GM23248 (cell line): ENCODE measurements at regions not wholly inside any gene's neighbourhood (a gene's known extent, or its start where the extent isn't known, plus 50 kb on each side); places are given as distances from the start of the nearest gene placed in this dataset.

ENCODE experiments used
- DNase-seq: peaks from one replicate; pipeline ENCODE4 v3.0.0-alpha.2; 2015
- H2AFZ ChIP-seq: fragments of 200-600 bp; sonication (generic); 2 replicates; pipeline ENCODE4 v1.6.1; 2016; ENCODE audit warnings: antibody characterized with exemption
- H3F3A ChIP-seq: fragments of 200-600 bp; sonication (generic); 2 replicates; pipeline ENCODE4 v1.6.1; 2016; ENCODE audit warnings: mild to moderate bottlenecking, antibody characterized with exemption, mixed run types; ENCODE audit not compliant: insufficient read depth
- H3K27ac ChIP-seq: fragments of 200-600 bp; sonication (generic); 2 replicates; pipeline ENCODE4 v1.5.1; 2016; ENCODE audit warnings: mild to moderate bottlenecking
- H3K27me3 ChIP-seq: fragments of 200-600 bp; sonication (generic); replicated peaks from 2 replicates; pipeline ENCODE4 v1.6.1; 2016; ENCODE audit warnings: mild to moderate bottlenecking; ENCODE audit not compliant: insufficient read depth
- H3K36me3 ChIP-seq: fragments of 200-600 bp; sonication (generic); 2 replicates; pipeline ENCODE4 v1.6.1; 2016; ENCODE audit warnings: low read depth, mild to moderate bottlenecking
- H3K4me1 ChIP-seq: fragments of 200-600 bp; sonication (generic); 2 replicates; pipeline ENCODE4 v1.6.1; 2016; ENCODE audit warnings: mild to moderate bottlenecking; ENCODE audit not compliant: insufficient read depth
- H3K4me2 ChIP-seq: fragments of 200-600 bp; sonication (generic); one replicate; pipeline ENCODE4 v1.6.1; 2016; ENCODE audit warnings: mild to moderate bottlenecking; ENCODE audit not compliant: unreplicated experiment
- H3K4me3 ChIP-seq: fragments of 200-600 bp; sonication (generic); 2 replicates; pipeline ENCODE4 v1.5.1; 2016; ENCODE audit warnings: mild to moderate bottlenecking
- H3K79me2 ChIP-seq: fragments of 200-600 bp; sonication (generic); 2 replicates; pipeline ENCODE4 v1.6.1; 2016; ENCODE audit warnings: mild to moderate bottlenecking; ENCODE audit not compliant: insufficient read depth
- H3K9ac ChIP-seq: fragments of 200-600 bp; sonication (generic); 2 replicates; pipeline ENCODE4 v1.6.1; 2016; ENCODE audit warnings: mild to moderate bottlenecking
- H3K9me2 ChIP-seq: fragments of 200-600 bp; sonication (generic); 2 replicates; pipeline ENCODE4 v1.6.1; 2016; ENCODE audit warnings: mixed run types, mild to moderate bottlenecking, moderate library complexity; ENCODE audit not compliant: insufficient read depth
- H3K9me3 ChIP-seq: fragments of 200-600 bp; sonication (generic); one replicate; pipeline ENCODE4 v1.6.1; 2017; ENCODE audit warnings: low read depth
- H4K20me1 ChIP-seq: fragments of 200-600 bp; sonication (generic); 2 replicates; pipeline ENCODE4 v1.6.0; 2016; ENCODE audit not compliant: insufficient read depth
- EZH2 ChIP-seq: fragments of 200-600 bp; sonication (generic); IDR thresholded peaks from 2 replicates; pipeline ENCODE4 v1.6.1; 2018; ENCODE audit warnings: antibody characterized with exemption, mild to moderate bottlenecking; ENCODE audit not compliant: insufficient read depth, poor library complexity, severe bottlenecking
- EZH2phosphoT487 ChIP-seq: fragments of 200-600 bp; sonication (generic); IDR thresholded peaks from 2 replicates; pipeline ENCODE4 v1.6.1; 2018; ENCODE audit warnings: antibody characterized with exemption, moderate library complexity, mild to moderate bottlenecking, low read depth; ENCODE audit not compliant: insufficient read depth
- WGBS, 2 experiments: methylation state at CpG; one replicate each; pipeline ENCODE4 v1.1.6; 2015 to 2017; ENCODE audit warnings: low lambda C conversion rate in 2 of 2, low coverage in 1 of 2; ENCODE audit errors: missing lambda C conversion rate in 2 of 2; 5-methylcytosine and 5-hydroxymethylcytosine counted together
- in situ Hi-C: fragments of 300-500 bp; cut with MboI; formaldehyde crosslinking; loops from 2 replicates; pipeline ENCODE4 v1.15.0; 2020

DNA sequence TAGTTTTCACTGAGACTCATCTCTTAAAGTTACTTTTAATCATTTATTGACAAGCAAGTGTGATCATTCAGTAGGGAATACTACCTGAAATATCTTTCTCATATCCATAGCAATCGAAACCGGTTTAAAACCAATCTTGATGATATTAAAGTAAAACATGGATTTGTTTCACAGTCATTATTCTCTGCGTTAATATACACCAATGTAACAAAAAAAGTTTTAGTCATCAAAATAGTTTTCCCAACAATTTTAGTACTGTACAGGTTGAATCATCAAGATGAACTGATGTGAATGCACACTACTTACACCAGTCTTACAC lies 137.0 kb upstream of the KRAS start:
- no peaks in the 10 kb centered on the region for H3K27me3 ChIP-seq
- peak overlapping the region; percentile 100 for H3K9ac ChIP-seq
- DNase-seq: peak; percentile 31
- H2AFZ ChIP-seq: no peak overlapping the region
- H3K4me3 ChIP-seq: no peak overlapping the region
- no peaks in the 10 kb centered on the region for H3K9me3 ChIP-seq
- peak overlapping the region; percentile 99; the same call in 1 of the 2 replicates for H3K27ac ChIP-seq
- no peaks in the 10 kb centered on the region for H3K9me2 ChIP-seq
- TF ChIP-seq EZH2phosphoT487: no peak
- no peak for TF ChIP-seq EZH2
- in situ Hi-C loops: no loop called here
- no peaks in the 10 kb centered on the region for H3K79me2 ChIP-seq
- H4K20me1 ChIP-seq: no peaks in the 10 kb centered on the region
- H3K36me3 ChIP-seq: no peaks in the 10 kb centered on the region
- 81 to 83% methylated on average over 3 of the region's 3 CpGs for WGBS, 2 experiments
- H3K4me1 ChIP-seq: 0 out of 2 replicates have a peak, but pooled peaks cover 5% of the 10 kb centered on the region
- H3F3A ChIP-seq: peaks cover 26% of the 10 kb centered on the region
- H3K4me2 ChIP-seq: no peak overlapping the region

DNA sequence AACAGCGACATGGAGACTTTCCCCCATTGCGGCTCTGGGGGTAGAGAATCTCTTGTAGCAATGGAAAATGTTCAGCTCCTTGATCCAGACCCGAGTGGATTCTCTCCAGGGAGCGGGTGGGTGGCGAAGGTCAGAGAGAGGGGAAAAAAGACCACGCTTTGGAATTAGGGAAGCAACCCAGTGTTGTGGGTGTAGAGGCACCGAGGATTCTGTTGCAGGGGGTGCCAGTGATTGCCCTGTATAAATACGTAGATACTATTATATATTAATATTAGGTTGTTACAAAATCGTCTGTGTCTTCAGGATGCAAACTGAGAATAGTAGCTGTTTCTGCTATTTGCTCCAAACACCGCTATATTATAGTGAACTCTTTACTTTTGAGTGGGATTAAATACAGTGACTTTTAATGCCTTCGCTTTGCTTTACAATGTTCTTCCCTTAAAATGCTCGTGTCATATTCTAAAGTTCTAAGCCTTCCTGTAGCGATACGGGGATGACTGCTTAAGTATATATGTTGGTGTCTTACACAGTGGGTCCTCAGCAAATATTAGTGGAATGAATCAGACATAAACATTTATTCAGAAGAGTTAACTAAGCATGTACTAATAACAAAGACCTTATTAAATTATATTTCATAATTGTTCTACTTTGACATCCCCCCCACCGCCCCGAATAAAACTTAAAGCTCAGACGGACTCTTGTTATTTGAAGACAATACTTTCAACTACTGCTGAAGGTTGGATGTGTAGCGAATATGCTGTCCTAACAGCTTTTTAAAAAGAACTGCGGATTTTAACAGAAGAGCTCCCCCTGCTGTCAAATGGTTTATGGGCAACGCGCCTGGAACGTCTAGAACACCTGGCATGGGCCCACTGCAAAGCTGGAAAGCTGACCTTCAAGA lies 136.4 kb upstream of the KRAS start:
- Histone ChIP-seq H3K36me3 (no peaks in the 10 kb centered on the region), H2AFZ (peak overlapping the region; percentile 67), H3K4me2 (peak overlapping the region; percentile 97), H3K4me1 (0 out of 2 replicates have a peak, but pooled peaks cover 5% of the 10 kb centered on the region), H3F3A (peaks cover 26% of the 10 kb centered on the region), H4K20me1 (no peaks in the 10 kb centered on the region), H3K9ac (peak overlapping the region; percentile 100), H3K4me3 (peak overlapping the region; percentile 81), H3K27ac (peak overlapping the region; percentile 99), H3K9me3 (no peaks in the 10 kb centered on the region), H3K79me2 (no peaks in the 10 kb centered on the region), H3K27me3 (no peaks in the 10 kb centered on the region), H3K9me2 (no peaks in the 10 kb centered on the region)
- TF ChIP-seq EZH2 (no peak), EZH2phosphoT487 (no peak)
- in situ Hi-C loops: no loop called here
- whole genome bisulfite sequencing, 2 experiments: 3% methylated on average over 22 of the region's 22 CpGs
- peak; percentile 94 for DNase-seq

GRCh38 chr12:25384893-25385248 lies 134.1 kb upstream of the KRAS start:
- no peak for DNase-seq
- H3K4me3 ChIP-seq: peak overlapping the region; percentile 81
- H3K36me3 ChIP-seq: no peaks in the 10 kb centered on the region
- peaks cover 26% of the 10 kb centered on the region for H3F3A ChIP-seq
- H3K79me2 ChIP-seq: no peaks in the 10 kb centered on the region
- peak overlapping the region; percentile 99 for H3K27ac ChIP-seq
- no peaks in the 10 kb centered on the region for H3K9me3 ChIP-seq
- H2AFZ ChIP-seq: peak overlapping the region; percentile 40
- H3K27me3 ChIP-seq: no peaks in the 10 kb centered on the region
- peak overlapping the region; percentile 91 for H3K4me2 ChIP-seq
- H3K4me1 ChIP-seq: 0 out of 2 replicates have a peak, but pooled peaks cover 5% of the 10 kb centered on the region
- H3K9ac ChIP-seq: peak overlapping the region; percentile 100
- H3K9me2 ChIP-seq: no peaks in the 10 kb centered on the region
- 26% methylated on average over 14 of the region's 14 CpGs for WGBS, 2 experiments
- no peaks in the 10 kb centered on the region for H4K20me1 ChIP-seq
- TF ChIP-seq EZH2: no peak
- no peak for TF ChIP-seq EZH2phosphoT487
- in situ Hi-C loops: no loop called here

DNA sequence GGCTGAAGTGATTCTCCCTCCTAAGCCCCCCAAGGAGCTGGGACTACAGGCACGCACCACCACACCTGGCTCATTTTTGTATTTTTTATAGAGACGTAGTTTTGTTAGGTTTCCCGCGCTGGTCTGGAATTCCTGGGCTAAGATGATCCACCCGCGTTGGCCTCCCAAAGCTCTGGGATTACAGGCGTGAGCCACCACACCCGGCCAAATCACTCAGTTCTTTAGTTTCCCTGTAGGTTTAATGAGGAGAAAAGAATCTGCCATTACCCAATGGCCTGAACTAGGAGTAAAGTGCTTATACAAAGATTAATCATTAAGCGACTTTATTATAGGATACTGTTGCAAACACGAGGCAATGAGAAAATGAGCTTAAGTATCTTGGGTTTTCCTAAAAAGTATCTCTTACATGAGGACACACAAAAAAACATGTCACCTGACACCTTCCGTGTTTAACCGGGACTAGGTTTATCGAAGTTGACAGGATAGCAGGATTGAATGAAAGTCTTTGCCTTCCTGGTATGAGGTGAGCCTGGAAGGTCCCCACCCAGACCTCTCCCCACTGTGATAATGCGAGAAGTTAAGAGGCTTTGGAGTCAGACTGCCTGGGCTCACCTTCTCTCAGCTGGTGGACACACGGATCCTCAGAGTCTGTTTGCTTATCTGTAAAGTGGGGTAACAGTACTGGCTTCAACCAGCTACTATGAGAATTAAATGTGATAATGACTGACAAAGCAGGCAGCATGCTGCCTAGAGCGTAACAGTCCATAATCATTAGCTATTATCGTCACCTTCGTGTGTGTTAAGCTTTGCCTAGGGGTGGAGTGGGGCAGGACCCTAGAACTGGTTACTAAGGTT lies 133.5 kb upstream of the KRAS start:
- H3K4me2 ChIP-seq: peak overlapping the region; percentile 91
- no peaks in the 10 kb centered on the region for H3K36me3 ChIP-seq
- H3K27ac ChIP-seq: peak overlapping the region; percentile 99
- peak overlapping the region; percentile 100 for H3K9ac ChIP-seq
- H3K27me3 ChIP-seq: no peaks in the 10 kb centered on the region
- TF ChIP-seq EZH2 (no peak), EZH2phosphoT487 (no peak)
- WGBS, 2 experiments: 89 to 92% methylated on average over 18 of the region's 18 CpGs
- no peak overlapping the region for H2AFZ ChIP-seq
- no peaks in the 10 kb centered on the region for H3K9me3 ChIP-seq
- in situ Hi-C loops: no loop called here
- H4K20me1 ChIP-seq: no peaks in the 10 kb centered on the region
- H3F3A ChIP-seq: peaks cover 26% of the 10 kb centered on the region
- 0 out of 2 replicates have a peak, but pooled peaks cover 5% of the 10 kb centered on the region for H3K4me1 ChIP-seq
- DNase-seq: no peak
- H3K79me2 ChIP-seq: no peaks in the 10 kb centered on the region
- H3K4me3 ChIP-seq: peak overlapping the region; percentile 81
- H3K9me2 ChIP-seq: no peaks in the 10 kb centered on the region
